K562 (cell line): ENCODE measurements at regions not wholly inside any gene's neighbourhood (a gene's known extent, or its start where the extent isn't known, plus 50 kb on each side); places are given as distances from the start of the nearest gene placed in this dataset.

ENCODE experiments used
- BRD4 ChIP-seq: fragments of 200-600 bp; sonication (generic); IDR thresholded peaks from 2 replicates; pipeline ENCODE4 v1.6.1; 2017; ENCODE audit warnings: inconsistent platforms
- CEBPB ChIP-seq: fragments of 450-650 bp; IDR thresholded peaks from 2 replicates; pipeline ENCODE4 v1.6.1; 2016; ENCODE audit warnings: missing genetic modification characterization, missing compliant biosample characterization
- ELF1 ChIP-seq: fragments of 200-800 bp; sonication (Bioruptor generic); IDR thresholded peaks from 2 replicates; pipeline ENCODE4 v1.6.1; 2016; ENCODE audit warnings: missing genetic modification characterization, missing compliant biosample characterization
- ELF2 ChIP-seq: fragments of 250-450 bp; sonication (Bioruptor Pico); IDR thresholded peaks from 2 replicates; pipeline ENCODE4 v1.5.0; 2021; ENCODE audit warnings: mild to moderate bottlenecking
- ETV6 ChIP-seq, 3 experiments: fragments of 150-350 bp in 1 of 3; sonication (generic) in 1 of 3; formaldehyde crosslinking in 1 of 3; IDR thresholded peaks; 2 replicates each; pipeline versions ENCODE4 v1.6.1 to v1.8.0; 2014 to 2022; ENCODE audit warnings: borderline replicate concordance in 2 of 3, low read depth in 2 of 3, antibody characterized with exemption in 1 of 3, low read length in 1 of 3, mild to moderate bottlenecking in 1 of 3, missing genetic modification reagents in 1 of 3
- HDAC2 ChIP-seq: fragments of 450-650 bp; IDR thresholded peaks from 2 replicates; pipeline ENCODE4 v1.6.1; 2016; ENCODE audit warnings: mild to moderate bottlenecking
- RFX7 ChIP-seq: fragments of 250-450 bp; sonication (Bioruptor Pico); IDR thresholded peaks from 2 replicates; pipeline ENCODE4 v1.5.1; 2021; ENCODE audit warnings: mild to moderate bottlenecking
- SMARCA5 ChIP-seq: fragments of 450-650 bp; IDR thresholded peaks from 2 replicates; pipeline ENCODE4 v1.6.1; 2016
- TFAP4 ChIP-seq: sonication (generic); formaldehyde crosslinking; IDR thresholded peaks from 2 replicates; pipeline ENCODE4 v1.8.0; 2022; ENCODE audit warnings: missing genetic modification reagents, mild to moderate bottlenecking, moderate library complexity, borderline replicate concordance
- ZBTB40 ChIP-seq, 2 experiments: fragments of 450-650 bp in 1 of 2; sonication (generic) in 1 of 2; formaldehyde crosslinking in 1 of 2; IDR thresholded peaks; 2 replicates each; pipeline versions ENCODE4 v1.7.1 to v1.9.0; 2016 to 2022; ENCODE audit warnings: inconsistent platforms in 1 of 2, mild to moderate bottlenecking in 1 of 2, missing genetic modification reagents in 1 of 2
- TF ChIP-seq, protein P1 (sequence below): fragments of 250-450 bp; sonication (Bioruptor Pico); IDR thresholded peaks from 2 replicates; pipeline ENCODE4 v1.4.0; 2020; ENCODE audit warnings: mild to moderate bottlenecking, moderate library complexity
- TF ChIP-seq, protein P2 (sequence below): fragments of 250-450 bp; sonication (Bioruptor Pico); IDR thresholded peaks from 2 replicates; pipeline ENCODE4 v1.5.0; 2022; ENCODE audit warnings: mild to moderate bottlenecking

DNA sequence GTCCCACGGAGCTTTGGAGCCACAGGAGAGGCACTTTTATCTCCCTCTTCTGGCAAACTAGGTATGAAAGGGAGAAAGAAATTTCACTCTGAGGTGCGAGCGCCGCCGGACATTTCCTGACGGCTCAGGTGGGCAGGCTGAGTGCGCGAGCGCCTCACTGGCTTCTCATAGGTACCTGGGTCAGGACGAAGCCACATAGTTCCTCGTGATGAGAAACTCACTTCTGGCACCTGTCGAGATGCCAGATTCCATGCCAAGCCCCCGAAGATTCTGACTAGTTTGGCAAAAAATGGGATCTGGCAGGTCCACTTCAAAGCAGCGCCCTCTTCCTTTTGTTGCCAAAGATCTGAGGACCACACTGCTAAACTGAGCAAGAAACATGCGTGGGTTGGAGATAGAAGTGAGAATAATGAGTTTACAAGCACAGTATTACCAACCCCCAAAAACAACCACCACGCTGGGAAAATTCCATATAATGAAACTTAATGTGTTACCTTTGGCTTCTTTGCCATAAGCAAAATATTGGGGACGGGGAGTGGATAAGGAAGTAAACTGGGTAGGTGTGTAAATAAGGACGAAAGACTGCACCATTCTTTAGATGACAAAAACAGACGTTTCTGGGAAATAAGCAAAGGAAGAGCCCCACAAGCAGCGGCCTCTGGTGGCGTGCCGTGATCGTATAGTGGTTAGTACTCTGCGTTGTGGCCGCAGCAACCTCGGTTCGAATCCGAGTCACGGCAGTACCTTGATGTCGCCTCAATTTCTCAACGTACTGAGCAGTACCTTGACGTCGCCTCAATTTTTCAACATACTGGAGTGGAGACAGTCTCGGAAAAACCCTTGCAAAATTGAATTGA is 89.8 kb upstream of the PRSS16 start (continued):
- TF ChIP-seq ZBTB40 (IDR thresholded peaks at IDR 0.05): peak; percentile 82
- TF ChIP-seq ZBTB40 (CRISPR knock-in tag; IDR thresholded peaks at IDR 0.05): no peak
- peak; percentile 82 for TF ChIP-seq HDAC2
- TF ChIP-seq, protein P1, sequence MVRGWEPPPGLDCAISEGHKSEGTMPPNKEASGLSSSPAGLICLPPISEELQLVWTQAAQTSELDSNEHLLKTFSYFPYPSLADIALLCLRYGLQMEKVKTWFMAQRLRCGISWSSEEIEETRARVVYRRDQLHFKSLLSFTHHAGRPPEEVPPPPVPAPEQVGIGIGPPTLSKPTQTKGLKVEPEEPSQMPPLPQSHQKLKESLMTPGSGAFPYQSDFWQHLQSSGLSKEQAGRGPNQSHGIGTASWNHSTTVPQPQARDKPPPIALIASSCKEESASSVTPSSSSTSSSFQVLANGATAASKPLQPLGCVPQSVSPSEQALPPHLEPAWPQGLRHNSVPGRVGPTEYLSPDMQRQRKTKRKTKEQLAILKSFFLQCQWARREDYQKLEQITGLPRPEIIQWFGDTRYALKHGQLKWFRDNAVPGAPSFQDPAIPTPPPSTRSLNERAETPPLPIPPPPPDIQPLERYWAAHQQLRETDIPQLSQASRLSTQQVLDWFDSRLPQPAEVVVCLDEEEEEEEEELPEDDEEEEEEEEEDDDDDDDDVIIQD: no peak
- TF ChIP-seq TFAP4 (CRISPR knock-in tag): peak; percentile 10; the same call in 1 of the 2 replicates
- TF ChIP-seq BRD4: 0 out of 2 replicates have a peak, but pooled peaks have one; percentile 47
- TF ChIP-seq ELF2 (CRISPR knock-in tag): peak; percentile 14; the same call in 1 of the 2 replicates
- TF ChIP-seq ETV6 (IDR thresholded peaks at IDR 0.05; ENCODE audit: borderline replicate concordance in 1 of 2, low read depth in 2 of 2, low read length in 1 of 2): no peak
- no peak for TF ChIP-seq ETV6 (CRISPR knock-in tag; IDR thresholded peaks at IDR 0.05; ENCODE audit: borderline replicate concordance)
- TF ChIP-seq CEBPB (tag): peak; percentile 70
- peak; percentile 63 for TF ChIP-seq ELF1 (tag)
- TF ChIP-seq, protein P2, sequence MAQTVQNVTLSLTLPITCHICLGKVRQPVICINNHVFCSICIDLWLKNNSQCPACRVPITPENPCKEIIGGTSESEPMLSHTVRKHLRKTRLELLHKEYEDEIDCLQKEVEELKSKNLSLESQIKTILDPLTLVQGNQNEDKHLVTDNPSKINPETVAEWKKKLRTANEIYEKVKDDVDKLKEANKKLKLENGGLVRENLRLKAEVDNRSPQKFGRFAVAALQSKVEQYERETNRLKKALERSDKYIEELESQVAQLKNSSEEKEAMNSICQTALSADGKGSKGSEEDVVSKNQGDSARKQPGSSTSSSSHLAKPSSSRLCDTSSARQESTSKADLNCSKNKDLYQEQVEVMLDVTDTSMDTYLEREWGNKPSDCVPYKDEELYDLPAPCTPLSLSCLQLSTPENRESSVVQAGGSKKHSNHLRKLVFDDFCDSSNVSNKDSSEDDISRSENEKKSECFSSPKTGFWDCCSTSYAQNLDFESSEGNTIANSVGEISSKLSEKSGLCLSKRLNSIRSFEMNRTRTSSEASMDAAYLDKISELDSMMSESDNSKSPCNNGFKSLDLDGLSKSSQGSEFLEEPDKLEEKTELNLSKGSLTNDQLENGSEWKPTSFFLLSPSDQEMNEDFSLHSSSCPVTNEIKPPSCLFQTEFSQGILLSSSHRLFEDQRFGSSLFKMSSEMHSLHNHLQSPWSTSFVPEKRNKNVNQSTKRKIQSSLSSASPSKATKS (CRISPR knock-in tag): no peak
- TF ChIP-seq RFX7 (CRISPR knock-in tag): no peak
- peak; percentile 62; the same call in 1 of the 2 replicates for TF ChIP-seq SMARCA5
